HEK293T (cell line): ENCODE measurements at regions not wholly inside any gene's neighbourhood (a gene's known extent, or its start where the extent isn't known, plus 50 kb on each side); places are given as distances from the start of the nearest gene placed in this dataset.

Source experiments
- CTCF ChIA-PET: fragments of 350-600 bp; formaldehyde crosslinking; extraction: SDS; loops from one replicate; lab custom pipeline; 2021; ENCODE audit warnings: antibody characterized with exemption, inconsistent platforms; lab: Yijun Ruan, JAX
- POLR2A ChIA-PET: fragments of 350-600 bp; formaldehyde crosslinking; extraction: SDS; loops from one replicate; lab custom pipeline; 2020; ENCODE audit warnings: antibody characterized with exemption, inconsistent platforms; lab: Yijun Ruan, JAX
- DNase-seq: peaks from one replicate; pipeline ENCODE4 v3.0.0; 2012; ENCODE audit warnings: mixed read lengths; ENCODE audit errors: extremely low spot score
- ARNT ChIP-seq: fragments of 450-650 bp; IDR thresholded peaks from 2 replicates; pipeline ENCODE4 v1.6.1; 2017; ENCODE audit warnings: mild to moderate bottlenecking
- BHLHE40 ChIP-seq: fragments of 450-650 bp; IDR thresholded peaks from 2 replicates; pipeline ENCODE4 v1.6.1; 2016; ENCODE audit warnings: mild to moderate bottlenecking, moderate library complexity, borderline replicate concordance
- CTBP1 ChIP-seq: fragments of 450-650 bp; IDR thresholded peaks from 2 replicates; pipeline ENCODE4 v1.6.1; 2016; ENCODE audit warnings: borderline replicate concordance
- ELF4 ChIP-seq: fragments of 450-650 bp; IDR thresholded peaks from 2 replicates; pipeline ENCODE4 v1.6.1; 2017; ENCODE audit warnings: antibody characterized with exemption
- FOXA1 ChIP-seq: fragments of 450-650 bp; IDR thresholded peaks from 2 replicates; pipeline ENCODE4 v1.6.1; 2016; ENCODE audit warnings: mild to moderate bottlenecking
- FOXK2 ChIP-seq: fragments of 450-650 bp; IDR thresholded peaks from 2 replicates; pipeline ENCODE4 v1.6.1; 2016; ENCODE audit warnings: mild to moderate bottlenecking
- FOXM1 ChIP-seq: fragments of 450-650 bp; IDR thresholded peaks from 2 replicates; pipeline ENCODE4 v1.6.1; 2017; ENCODE audit warnings: mild to moderate bottlenecking, borderline replicate concordance
- HDGF ChIP-seq: fragments of 450-650 bp; IDR thresholded peaks from 2 replicates; pipeline ENCODE4 v1.6.1; 2017; ENCODE audit warnings: antibody characterized with exemption, borderline replicate concordance
- L3MBTL2 ChIP-seq: fragments of 450-650 bp; conservative IDR thresholded peaks from 2 replicates; pipeline ENCODE4 v1.6.1; 2016; ENCODE audit warnings: mild to moderate bottlenecking
- LEF1 ChIP-seq: fragments of 450-650 bp; IDR thresholded peaks from 2 replicates; pipeline ENCODE4 v1.6.1; 2017; ENCODE audit warnings: mild to moderate bottlenecking, borderline replicate concordance
- NFRKB ChIP-seq: fragments of 450-650 bp; IDR thresholded peaks from 2 replicates; pipeline ENCODE4 v1.6.1; 2016; ENCODE audit warnings: mild to moderate bottlenecking, moderate library complexity
- PKNOX1 ChIP-seq: fragments of 450-650 bp; IDR thresholded peaks from 2 replicates; pipeline ENCODE4 v1.6.1; 2016
- SP1 ChIP-seq: fragments of 450-650 bp; IDR thresholded peaks from 2 replicates; pipeline ENCODE4 v1.6.1; 2017
- SUZ12 ChIP-seq: fragments of 450-650 bp; IDR thresholded peaks from 2 replicates; pipeline ENCODE4 v1.6.1; 2016; ENCODE audit warnings: mild to moderate bottlenecking
- TARDBP ChIP-seq: fragments of 450-650 bp; IDR thresholded peaks from 2 replicates; pipeline ENCODE4 v1.6.1; 2016
- ZNF384 ChIP-seq: fragments of 450-650 bp; IDR thresholded peaks from 2 replicates; pipeline ENCODE4 v1.6.1; 2016

DNA sequence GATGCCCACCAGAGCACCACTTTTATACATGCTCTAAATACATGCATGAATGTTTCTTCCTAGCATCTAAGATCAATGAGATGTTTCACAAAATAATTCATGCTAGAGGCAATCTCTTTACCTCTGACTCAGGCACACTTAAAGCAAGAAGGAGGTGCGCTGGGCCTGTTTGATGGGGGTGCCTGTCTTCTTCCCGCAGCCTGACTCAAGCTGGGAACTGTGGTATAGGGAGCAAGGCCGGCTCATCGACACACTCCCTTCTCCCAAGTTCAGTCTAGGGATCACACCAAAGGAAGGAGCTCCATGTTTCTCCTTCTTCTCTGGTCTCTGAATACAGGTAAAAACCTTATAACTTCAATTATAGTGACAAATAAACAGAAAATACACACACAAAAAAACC is 333.8 kb upstream of the MAD2L1 start:
- TF ChIP-seq TARDBP (no peak), FOXA1 (no peak), CTBP1 (no peak), BHLHE40 (no peak), L3MBTL2 (no peak), HDGF (no peak), SUZ12 (no peak), ARNT (no peak), PKNOX1 (no peak)
- no peak for DNase-seq
- ChIA-PET CTCF (no interaction called here), POLR2A (no interaction called here)

- ChIA-PET CTCF (no interaction called here), POLR2A (no interaction called here)
- no peak for DNase-seq
- TF ChIP-seq FOXM1 (no peak), SP1 (no peak), PKNOX1 (no peak), LEF1 (no peak), NFRKB (no peak), BHLHE40 (no peak), L3MBTL2 (no peak), TARDBP (no peak), HDGF (no peak), ZNF384 (no peak), CTBP1 (no peak), FOXA1 (no peak), SUZ12 (no peak), ELF4 (no peak), ARNT (no peak)
Measured at GRCh38 chr4:120399826-120400225, 333.2 kb upstream of the MAD2L1 start.

DNA sequence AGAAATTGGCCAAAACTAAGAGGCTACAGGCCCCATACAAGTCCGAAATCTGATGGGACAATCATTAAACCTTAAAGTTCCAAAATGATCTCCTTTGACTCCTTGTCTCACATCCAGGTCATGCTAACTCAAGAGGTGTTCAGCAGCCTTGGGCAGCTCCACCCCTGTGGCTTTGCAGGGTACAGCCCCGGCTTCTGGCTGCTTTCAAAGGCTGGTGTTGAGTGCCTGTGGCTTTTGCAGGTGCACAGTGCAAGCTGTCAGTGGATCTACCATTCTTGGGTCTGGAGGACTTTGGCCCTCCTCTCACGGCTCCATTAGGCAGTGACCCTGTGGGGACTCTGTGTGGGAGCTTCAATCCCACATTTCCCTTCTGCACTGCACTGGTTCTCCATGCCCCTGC is 329.1 kb upstream of the MAD2L1 start:
- DNase-seq, result no peak
- POLR2A ChIA-PET, result no interaction called here
- no peak for TF ChIP-seq FOXA1
- no peak for TF ChIP-seq PKNOX1
- no peak for TF ChIP-seq CTBP1
- TF ChIP-seq L3MBTL2, result no peak
- TF ChIP-seq HDGF, result no peak
- CTCF ChIA-PET, result no interaction called here

GRCh38 chr4:120355881-120356280 is 289.2 kb upstream of the MAD2L1 start:
- POLR2A ChIA-PET, result no interaction called here

DNA sequence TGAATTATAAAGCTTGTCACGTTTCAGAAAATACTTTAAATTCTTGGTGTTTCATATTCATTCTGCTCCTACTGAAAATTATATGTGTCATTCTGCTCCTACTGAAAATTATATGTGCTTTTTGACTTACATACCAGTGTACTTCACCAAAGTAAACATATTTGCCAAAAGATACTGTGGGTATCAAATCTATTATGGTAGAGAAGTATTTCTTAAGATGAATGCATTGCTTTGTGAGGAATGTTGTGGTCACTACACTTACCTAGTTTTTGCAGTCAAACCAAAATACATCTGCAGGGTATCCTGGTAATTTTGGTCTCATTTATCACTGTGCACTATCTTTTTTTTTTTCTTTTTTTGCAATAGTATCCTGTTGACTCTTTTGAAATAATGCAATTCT is 287.7 kb upstream of the MAD2L1 start:
- TF ChIP-seq FOXA1 (no peak), PKNOX1 (no peak), ZNF384 (no peak), FOXK2 (no peak), ELF4 (no peak), TARDBP (no peak), HDGF (no peak), SP1 (no peak), BHLHE40 (no peak)
- ChIA-PET CTCF (no interaction called here), POLR2A (no interaction called here)
- no peak for DNase-seq

More at GRCh38 chr4:120355881-120356280, 289.2 kb upstream of the MAD2L1 start:
- DNase-seq, result no peak
- CTCF ChIA-PET, result no interaction called here
- TF ChIP-seq L3MBTL2, result no peak
- no peak for TF ChIP-seq ARNT

GRCh38 chr4:120353235-120353634 is 286.6 kb upstream of the MAD2L1 start:
- CTCF ChIA-PET, result no interaction called here
- no peak for DNase-seq
- POLR2A ChIA-PET, result no interaction called here
- TF ChIP-seq SP1 (no peak), CTBP1 (no peak), BHLHE40 (no peak), FOXM1 (no peak)

- ChIA-PET POLR2A (no interaction called here), CTCF (no interaction called here)
- TF ChIP-seq PKNOX1 (no peak), SUZ12 (no peak), ARNT (no peak), BHLHE40 (no peak), HDGF (no peak), L3MBTL2 (no peak), SP1 (no peak), TARDBP (no peak), LEF1 (no peak), FOXM1 (no peak), FOXA1 (no peak), FOXK2 (no peak), CTBP1 (no peak), ELF4 (no peak), NFRKB (no peak), ZNF384 (no peak)
- DNase-seq, result no peak
Measured at GRCh38 chr4:120352739-120353138, 286.1 kb upstream of the MAD2L1 start.
